NCI-H748 (cell line): ENCODE measurements at regions not wholly inside any gene's neighbourhood (a gene's known extent, or its start where the extent isn't known, plus 50 kb on each side); places are given as distances from the start of the nearest gene placed in this dataset.
"Not testable (repeated sequence)": the region's sequence is repeated elsewhere in the genome, so short reads cannot be mapped to it uniquely, and the experiment has no call there.

Experiments used
- DNase-seq: peaks from one replicate; lab custom pipeline; 2025; ENCODE audit not compliant: unreplicated experiment; lab: John Stamatoyannopoulos, UW

- no peak for DNase-seq
Measured at GRCh38 chr15:20348291-20348899, 193.2 kb downstream of the GOLGA6L6 start.

DNA sequence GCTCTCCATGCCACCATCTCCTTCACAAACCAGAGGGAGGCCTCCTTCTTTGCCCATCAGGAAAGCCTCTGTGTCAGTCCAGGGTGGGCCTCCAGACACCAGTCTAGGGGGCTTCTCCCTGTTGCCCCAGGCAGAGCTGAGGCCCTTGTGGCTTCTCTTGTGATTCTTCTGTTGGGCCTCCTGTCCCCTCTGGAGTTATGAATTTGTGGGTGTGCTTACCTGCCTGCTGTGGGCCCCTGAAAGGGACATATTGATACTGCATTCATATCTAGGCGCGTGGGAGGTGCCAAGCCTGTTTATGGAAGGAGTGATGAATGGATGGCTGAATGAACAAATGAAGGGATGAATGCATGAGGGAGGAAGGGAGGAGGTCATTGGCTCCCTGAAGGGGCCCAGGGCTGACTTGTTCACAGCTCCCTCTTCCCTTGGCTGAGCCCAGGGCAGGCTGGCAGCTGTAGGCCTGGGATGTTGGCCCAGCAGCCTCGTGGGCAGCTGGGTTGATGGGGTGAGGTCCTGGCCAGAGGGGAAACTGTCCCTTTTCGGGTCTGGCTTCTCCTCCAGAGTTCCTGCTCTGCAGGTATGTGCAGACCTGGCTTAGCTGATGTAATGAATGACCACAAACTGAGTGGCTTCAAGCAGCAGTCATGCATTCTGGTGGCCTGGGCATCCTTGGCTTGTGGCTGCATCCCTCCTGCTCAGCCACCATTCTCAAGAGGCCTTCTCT is 195.4 kb downstream of the GOLGA6L6 start:
- DNase-seq = no peak

GRCh38 chr15:20345401-20345958 is 196.1 kb downstream of the GOLGA6L6 start:
- no peak for DNase-seq

GRCh38 chr15:20344601-20345400 is 196.8 kb downstream of the GOLGA6L6 start:
- DNase-seq = no peak

DNA sequence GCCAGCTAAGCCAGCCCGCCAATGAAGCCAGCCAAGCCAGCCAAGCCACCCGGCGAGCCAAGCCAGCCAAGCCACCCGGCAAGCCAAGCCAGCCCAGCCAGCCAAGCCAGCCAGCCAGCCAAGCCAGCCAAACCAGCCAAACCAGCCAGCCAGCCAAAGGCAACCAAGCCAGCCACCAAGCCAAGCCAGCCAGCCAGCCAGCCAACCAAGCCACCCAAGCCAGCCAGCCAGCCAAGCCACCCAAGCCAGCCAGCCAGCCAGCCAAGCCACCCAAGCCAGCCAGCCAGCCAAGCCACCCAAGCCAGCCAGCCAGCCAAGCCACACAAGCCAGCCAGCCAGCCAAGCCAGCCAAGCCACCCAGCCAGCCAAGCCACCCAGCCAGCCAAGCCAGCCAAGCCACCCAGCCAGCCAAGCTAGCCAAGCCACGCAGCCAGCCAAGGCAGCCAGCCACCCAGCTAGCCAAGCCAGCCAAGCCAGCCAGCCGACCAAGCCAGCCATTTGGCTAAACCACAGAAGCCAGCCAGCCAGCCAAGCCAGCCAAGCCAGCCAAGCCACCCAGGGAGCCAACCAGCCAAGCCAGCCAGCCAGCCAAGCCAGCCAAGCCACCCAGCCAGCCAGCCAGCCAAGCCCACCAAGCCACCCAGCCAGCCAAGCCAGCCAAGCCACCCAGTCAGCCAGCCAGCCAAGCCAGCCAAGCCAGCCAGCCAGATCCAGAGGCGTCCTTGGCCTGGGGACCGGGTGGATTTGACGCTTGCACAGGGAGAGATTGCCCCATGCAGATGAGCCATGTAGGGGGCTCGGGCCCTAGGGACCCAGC is 198.0 kb downstream of the GOLGA6L6 start:
- DNase-seq = not testable (repeated sequence)

DNA sequence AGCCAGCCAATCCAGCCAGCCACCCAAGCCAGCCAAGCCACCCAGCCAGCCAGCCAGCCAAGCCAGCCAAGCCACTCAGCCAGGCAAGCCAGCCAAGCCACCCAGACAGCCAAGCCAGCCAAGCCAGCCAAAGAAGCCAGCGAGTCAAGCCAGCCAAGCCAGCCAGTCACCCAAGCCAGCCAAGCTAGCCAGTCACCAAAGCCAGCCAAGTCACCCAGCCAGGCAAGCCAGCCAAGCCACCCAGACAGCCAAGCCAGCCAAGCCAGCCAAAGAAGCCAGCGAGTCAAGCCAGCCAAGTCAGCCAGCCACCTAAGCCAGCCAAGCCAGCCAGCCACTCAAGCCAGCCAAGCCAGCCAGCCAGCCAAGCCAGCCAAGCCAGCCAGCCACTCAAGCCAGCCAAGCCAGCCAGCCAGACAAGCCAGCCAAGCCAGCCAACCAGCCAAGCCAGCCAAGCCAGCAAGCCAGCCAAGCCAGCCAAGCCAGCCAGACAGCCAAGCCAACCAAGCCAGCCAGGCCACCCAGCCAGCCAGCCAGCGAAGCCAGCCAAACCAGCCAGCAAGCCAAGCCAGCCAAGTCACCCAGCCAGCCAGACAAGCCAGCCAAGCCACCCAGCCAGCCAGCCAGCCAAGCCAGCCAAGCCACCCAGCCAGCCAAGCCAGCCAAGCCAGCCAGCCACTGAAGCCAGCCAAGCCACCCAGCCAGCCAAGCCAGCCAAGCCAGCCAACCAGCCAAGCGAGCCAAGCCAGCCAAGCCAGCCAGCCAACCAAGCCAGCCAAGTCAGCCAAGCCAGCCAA is 198.8 kb downstream of the GOLGA6L6 start:
- DNase-seq = not testable (repeated sequence)

DNA sequence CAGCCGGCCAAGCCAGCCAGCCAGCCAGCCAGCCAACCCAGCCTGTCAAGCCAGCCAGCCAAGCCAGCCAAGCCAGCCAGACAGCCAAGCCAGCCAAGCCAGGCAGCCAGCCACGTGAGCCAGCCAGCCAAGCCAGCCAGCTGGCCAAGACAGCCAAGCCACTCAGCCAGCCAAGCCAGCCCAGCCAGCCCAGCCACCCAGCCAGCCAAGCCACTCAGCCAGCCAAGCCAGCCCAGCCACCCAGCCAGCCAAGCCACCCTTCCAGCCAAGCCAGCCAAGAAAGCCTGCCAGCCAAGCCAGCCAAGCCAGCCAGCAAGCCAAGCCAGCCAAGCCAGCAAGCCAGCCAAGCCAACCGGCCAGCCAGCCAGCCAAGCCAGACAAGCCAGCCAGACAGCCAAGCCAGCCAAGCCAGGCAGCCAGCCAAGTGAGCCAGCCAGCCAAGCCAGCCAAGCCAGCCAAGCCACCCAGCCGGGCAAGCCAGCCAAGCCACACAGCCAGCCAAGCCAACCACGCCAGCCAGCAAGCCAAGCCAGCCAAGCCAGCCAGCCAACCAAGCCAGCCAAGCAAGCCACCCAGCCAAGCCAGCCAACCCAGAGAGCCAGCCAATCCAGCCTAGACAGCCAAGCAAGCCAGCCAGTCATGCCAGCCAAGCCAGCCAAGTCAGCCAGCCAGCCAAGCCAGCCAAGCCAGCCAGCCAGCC is 199.5 kb downstream of the GOLGA6L6 start:
- DNase-seq = no peak

DNA sequence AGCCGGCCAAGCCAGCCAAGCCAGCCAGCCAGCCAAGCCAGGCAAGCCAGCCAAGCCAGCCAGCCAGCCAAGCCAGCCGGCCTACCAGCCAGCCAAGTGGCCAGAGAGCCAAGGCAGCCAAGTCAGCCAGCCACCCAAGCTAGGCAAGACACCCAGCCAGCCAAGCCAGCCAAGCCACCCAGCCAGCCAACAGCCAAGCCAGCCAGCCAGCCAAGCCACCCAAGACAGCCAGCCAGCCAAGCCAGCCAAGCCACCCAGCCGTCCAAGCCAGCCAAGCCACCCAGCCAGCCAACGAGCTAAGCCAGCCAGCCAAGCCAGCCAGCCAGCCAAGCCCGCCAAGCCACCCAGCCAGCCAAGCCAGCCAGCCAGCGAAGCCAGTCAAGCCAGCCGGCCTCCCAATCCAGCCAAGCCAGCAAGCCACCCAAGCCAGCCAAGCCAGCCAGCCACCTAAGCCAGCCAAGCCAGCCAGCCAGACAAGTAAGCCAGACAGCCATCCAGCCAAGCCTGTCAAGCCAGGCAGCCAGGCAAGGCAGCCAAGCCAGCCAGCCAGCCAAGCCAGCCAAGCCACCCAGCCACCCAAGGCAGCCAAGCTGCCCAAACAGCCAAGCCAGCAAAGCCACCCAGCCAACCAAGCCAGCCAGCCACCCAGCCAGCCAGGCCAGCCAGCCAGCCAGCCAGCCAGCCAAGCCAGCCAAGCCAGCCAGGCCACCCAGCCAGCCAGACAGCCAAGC is 200.5 kb downstream of the GOLGA6L6 start:
- DNase-seq = no peak

GRCh38 chr15:20340331-20340811 is 201.2 kb downstream of the GOLGA6L6 start:
- no peak for DNase-seq

DNA sequence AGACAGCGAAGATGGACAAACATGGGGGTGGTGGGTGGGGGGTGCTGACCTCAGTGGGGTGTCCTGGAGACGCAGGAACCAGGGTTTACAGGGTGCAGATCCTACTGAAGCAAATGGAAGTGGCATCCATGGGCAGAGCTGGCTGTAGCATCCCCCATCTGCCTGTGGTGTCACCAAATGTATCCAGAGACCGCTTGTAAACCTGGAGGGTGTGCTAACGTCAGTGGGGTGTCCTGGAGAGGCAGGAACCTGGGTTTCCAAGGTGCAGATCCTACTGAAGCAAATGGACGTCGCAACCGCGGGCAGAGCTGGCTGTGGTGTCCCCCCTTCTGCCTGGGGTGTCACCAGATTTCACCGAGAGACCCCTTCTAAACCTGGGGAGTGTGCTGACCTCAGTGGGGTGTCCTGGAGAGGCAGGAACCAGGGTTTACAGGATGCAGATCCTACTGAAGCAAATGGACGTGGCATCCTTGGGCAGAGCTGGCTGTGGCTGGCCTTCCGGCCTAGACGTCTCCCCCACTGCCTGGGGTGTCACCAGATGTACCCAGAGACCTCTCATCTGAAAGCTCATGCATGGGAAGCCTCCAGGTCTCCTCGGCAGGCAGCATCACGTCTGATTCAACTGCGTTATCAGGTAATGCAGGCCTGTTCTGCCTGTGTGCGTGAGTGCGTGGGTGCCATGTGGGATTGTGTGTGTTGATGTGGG is 202.4 kb downstream of the GOLGA6L6 start:
- DNase-seq = not testable (repeated sequence)

GRCh38 chr15:20338671-20339070 is 202.9 kb downstream of the GOLGA6L6 start:
- DNase-seq = not testable (repeated sequence)

GRCh38 chr15:20337238-20337637 is 204.4 kb downstream of the GOLGA6L6 start:
- DNase-seq = not testable (repeated sequence)

GRCh38 chr15:20334451-20334850 is 207.1 kb downstream of the GOLGA6L6 start:
- not testable (repeated sequence) for DNase-seq

GRCh38 chr15:20325751-20326150 is 215.8 kb downstream of the GOLGA6L6 start:
- not testable (repeated sequence) for DNase-seq

DNA sequence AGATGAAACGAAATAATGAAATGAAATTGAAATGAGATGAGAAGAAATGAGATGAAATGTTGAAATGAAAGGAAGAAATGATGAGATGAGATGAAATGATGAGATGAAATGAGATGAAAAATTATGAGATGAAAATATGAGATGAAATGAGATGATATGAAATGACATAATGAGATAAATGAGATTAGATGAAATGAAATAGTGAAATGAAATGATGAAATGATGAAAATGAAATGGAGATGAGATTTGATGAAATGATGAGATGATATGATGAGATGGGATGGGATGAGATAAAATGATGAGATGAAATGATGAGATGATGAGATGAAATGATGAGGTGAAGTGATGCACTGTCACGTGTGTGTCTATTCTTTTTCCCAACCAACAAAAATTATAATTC is 224.5 kb downstream of the GOLGA6L6 start:
- DNase-seq = not testable (repeated sequence)

DNA sequence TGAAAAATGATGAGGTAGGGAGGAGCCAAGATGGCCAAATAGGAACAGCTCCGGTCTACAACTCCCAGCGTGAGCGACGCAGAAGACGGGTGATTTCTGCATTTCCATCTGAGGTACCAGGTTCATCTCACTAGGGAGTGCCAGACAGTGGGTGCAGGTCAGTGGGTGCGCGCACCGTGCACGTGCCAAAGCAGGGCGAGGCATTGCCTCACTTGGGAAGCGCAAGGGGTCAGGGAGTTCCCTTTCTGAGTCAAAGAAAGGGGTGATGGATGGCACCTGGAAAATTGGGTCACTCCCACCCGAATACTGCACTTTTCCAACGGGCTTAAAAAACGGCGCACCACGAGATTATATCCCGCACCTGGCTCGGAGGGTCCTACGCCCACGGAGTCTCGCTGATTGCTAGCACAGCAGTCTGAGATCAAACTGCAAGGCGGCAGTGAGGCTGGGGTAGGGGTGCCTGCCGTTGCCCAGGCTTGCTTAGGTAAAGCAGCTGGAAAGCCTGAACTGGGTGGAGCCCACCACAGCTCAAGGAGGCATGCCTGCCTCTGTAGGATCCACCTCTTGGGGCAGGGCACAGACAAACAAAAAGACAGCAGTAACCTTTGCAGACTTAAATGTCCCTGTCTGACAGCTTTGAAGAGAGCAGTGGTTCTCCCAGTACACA is 230.5 kb downstream of the GOLGA6L6 start:
- not testable (repeated sequence) for DNase-seq

GRCh38 chr15:20310603-20311002 is 231.0 kb downstream of the GOLGA6L6 start:
- DNase-seq = no peak
